ENCODE measurements at regions not wholly inside any gene's neighbourhood (a gene's known extent, or its start where the extent isn't known, plus 50 kb on each side); places are given as distances from the start of the nearest gene placed in this dataset.

DNA sequence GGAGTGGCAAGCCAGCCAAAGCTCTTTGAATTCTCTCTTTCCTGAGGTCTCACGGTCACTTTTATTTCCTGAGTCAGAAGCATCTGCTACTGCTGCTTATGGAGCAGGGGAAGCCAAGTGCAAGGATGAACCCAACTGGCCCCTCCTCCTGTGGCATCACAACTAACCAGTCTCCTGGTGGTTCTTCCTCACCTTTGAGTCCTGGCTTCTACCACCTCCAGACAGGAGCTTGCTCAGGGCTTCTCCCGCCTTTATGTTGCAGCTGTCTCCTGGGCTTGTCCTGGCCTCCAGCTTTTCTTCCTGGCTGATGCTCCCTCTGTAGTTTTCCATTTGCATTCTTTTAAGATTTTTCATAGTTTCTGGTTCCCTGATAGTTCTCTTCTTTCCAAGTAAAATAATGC is 349.7 kb upstream of the NRP1 start:
- TF ChIP-seq, protein P1, sequence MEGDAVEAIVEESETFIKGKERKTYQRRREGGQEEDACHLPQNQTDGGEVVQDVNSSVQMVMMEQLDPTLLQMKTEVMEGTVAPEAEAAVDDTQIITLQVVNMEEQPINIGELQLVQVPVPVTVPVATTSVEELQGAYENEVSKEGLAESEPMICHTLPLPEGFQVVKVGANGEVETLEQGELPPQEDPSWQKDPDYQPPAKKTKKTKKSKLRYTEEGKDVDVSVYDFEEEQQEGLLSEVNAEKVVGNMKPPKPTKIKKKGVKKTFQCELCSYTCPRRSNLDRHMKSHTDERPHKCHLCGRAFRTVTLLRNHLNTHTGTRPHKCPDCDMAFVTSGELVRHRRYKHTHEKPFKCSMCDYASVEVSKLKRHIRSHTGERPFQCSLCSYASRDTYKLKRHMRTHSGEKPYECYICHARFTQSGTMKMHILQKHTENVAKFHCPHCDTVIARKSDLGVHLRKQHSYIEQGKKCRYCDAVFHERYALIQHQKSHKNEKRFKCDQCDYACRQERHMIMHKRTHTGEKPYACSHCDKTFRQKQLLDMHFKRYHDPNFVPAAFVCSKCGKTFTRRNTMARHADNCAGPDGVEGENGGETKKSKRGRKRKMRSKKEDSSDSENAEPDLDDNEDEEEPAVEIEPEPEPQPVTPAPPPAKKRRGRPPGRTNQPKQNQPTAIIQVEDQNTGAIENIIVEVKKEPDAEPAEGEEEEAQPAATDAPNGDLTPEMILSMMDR (IDR thresholded peaks at IDR 0.05; ENCODE audit: low read depth, low read length, poor library complexity, severe bottlenecking), result no peak
- TF ChIP-seq EZH2phosphoT487 (IDR thresholded peaks at IDR 0.05; ENCODE audit: borderline replicate concordance, low read length), result no peak
